ENCODE measurements at regions not wholly inside any gene's neighbourhood (a gene's known extent, or its start where the extent isn't known, plus 50 kb on each side); places are given as distances from the start of the nearest gene placed in this dataset.

GRCh38 chr6:119633461-119633860, 283.9 kb upstream of the MAN1A1 start:
- no peaks in the 10 kb centered on the region for H3K27me3 ChIP-seq (ENCODE audit: low read depth, low read length)
- no peaks in the 10 kb centered on the region for H4K20me1 ChIP-seq (ENCODE audit: insufficient read depth, low read length)
- no peak overlapping the region for H3K9ac ChIP-seq (ENCODE audit: low read length)
- no peak overlapping the region for H3K4me3 ChIP-seq (ENCODE audit: low read length)
- TF ChIP-seq CTCF (IDR thresholded peaks at IDR 0.05; ENCODE audit: low read depth, low read length) (no peak), EZH2phosphoT487 (IDR thresholded peaks at IDR 0.05; ENCODE audit: low read depth) (no peak)
- no peak overlapping the region for H3K4me2 ChIP-seq (ENCODE audit: low read length)
- no peak overlapping the region for H3K27ac ChIP-seq (ENCODE audit: low read length)
- H3K9me3 ChIP-seq (ENCODE audit: insufficient read depth, low read length): no peaks in the 10 kb centered on the region
- H3K4me1 ChIP-seq (ENCODE audit: low read length): no peaks in the 10 kb centered on the region
- H2AFZ ChIP-seq (ENCODE audit: low read depth, low read length): no peak overlapping the region
- H3K79me2 ChIP-seq (ENCODE audit: low read length): no peaks in the 10 kb centered on the region
- H3K36me3 ChIP-seq (replicated peaks; ENCODE audit: low read depth, low read length): no peaks in the 10 kb centered on the region

GRCh38 chr6:119630561-119631192, 281.1 kb upstream of the MAN1A1 start:
- Histone ChIP-seq H3K36me3 (replicated peaks; ENCODE audit: low read depth, low read length) (no peaks in the 10 kb centered on the region), H2AFZ (ENCODE audit: low read depth, low read length) (no peak overlapping the region), H3K4me1 (ENCODE audit: low read length) (no peaks in the 10 kb centered on the region), H3K4me3 (ENCODE audit: low read length) (no peak overlapping the region), H4K20me1 (ENCODE audit: insufficient read depth, low read length) (no peaks in the 10 kb centered on the region), H3K9ac (ENCODE audit: low read length) (no peak overlapping the region), H3K27me3 (ENCODE audit: low read depth, low read length) (no peaks in the 10 kb centered on the region), H3K9me3 (ENCODE audit: insufficient read depth, low read length) (no peaks in the 10 kb centered on the region), H3K79me2 (ENCODE audit: low read length) (no peaks in the 10 kb centered on the region), H3K27ac (ENCODE audit: low read length) (no peak overlapping the region), H3K4me2 (ENCODE audit: low read length) (no peak overlapping the region)
- TF ChIP-seq EZH2phosphoT487 (IDR thresholded peaks at IDR 0.05; ENCODE audit: low read depth) (no peak), CTCF (IDR thresholded peaks at IDR 0.05; ENCODE audit: low read depth, low read length) (no peak)

GRCh38 chr6:119628691-119629594, 279.4 kb upstream of the MAN1A1 start:
- no peaks in the 10 kb centered on the region for H3K4me1 ChIP-seq (ENCODE audit: low read length)
- H3K36me3 ChIP-seq (replicated peaks; ENCODE audit: low read depth, low read length): no peaks in the 10 kb centered on the region
- no peak overlapping the region for H3K4me3 ChIP-seq (ENCODE audit: low read length)
- no peak overlapping the region for H3K27ac ChIP-seq (ENCODE audit: low read length)
- TF ChIP-seq CTCF (IDR thresholded peaks at IDR 0.05; ENCODE audit: low read depth, low read length) (no peak), EZH2phosphoT487 (IDR thresholded peaks at IDR 0.05; ENCODE audit: low read depth) (no peak)
- no peaks in the 10 kb centered on the region for H3K79me2 ChIP-seq (ENCODE audit: low read length)
- H4K20me1 ChIP-seq (ENCODE audit: insufficient read depth, low read length): no peaks in the 10 kb centered on the region
- H2AFZ ChIP-seq (ENCODE audit: low read depth, low read length): no peak overlapping the region
- no peak overlapping the region for H3K4me2 ChIP-seq (ENCODE audit: low read length)
- no peak overlapping the region for H3K9ac ChIP-seq (ENCODE audit: low read length)
- no peaks in the 10 kb centered on the region for H3K27me3 ChIP-seq (ENCODE audit: low read depth, low read length)
- H3K9me3 ChIP-seq (ENCODE audit: insufficient read depth, low read length): no peaks in the 10 kb centered on the region

GRCh38 chr6:119627908-119628669, 278.5 kb upstream of the MAN1A1 start:
- H3K79me2 ChIP-seq (ENCODE audit: low read length): no peaks in the 10 kb centered on the region
- H3K4me1 ChIP-seq (ENCODE audit: low read length): no peaks in the 10 kb centered on the region
- TF ChIP-seq CTCF (IDR thresholded peaks at IDR 0.05; ENCODE audit: low read depth, low read length) (no peak), EZH2phosphoT487 (IDR thresholded peaks at IDR 0.05; ENCODE audit: low read depth) (no peak)
- H2AFZ ChIP-seq (ENCODE audit: low read depth, low read length): no peak overlapping the region
- no peaks in the 10 kb centered on the region for H4K20me1 ChIP-seq (ENCODE audit: insufficient read depth, low read length)
- no peak overlapping the region for H3K27ac ChIP-seq (ENCODE audit: low read length)
- H3K36me3 ChIP-seq (replicated peaks; ENCODE audit: low read depth, low read length): no peaks in the 10 kb centered on the region
- H3K27me3 ChIP-seq (ENCODE audit: low read depth, low read length): no peaks in the 10 kb centered on the region
- H3K9ac ChIP-seq (ENCODE audit: low read length): no peak overlapping the region
- no peaks in the 10 kb centered on the region for H3K9me3 ChIP-seq (ENCODE audit: insufficient read depth, low read length)
- H3K4me2 ChIP-seq (ENCODE audit: low read length): no peak overlapping the region
- H3K4me3 ChIP-seq (ENCODE audit: low read length): no peak overlapping the region
